Upper lobe of right lung (tissue), 1 donor: ENCODE measurements at regions not wholly inside any gene's neighbourhood (a gene's known extent, or its start where the extent isn't known, plus 50 kb on each side); places are given as distances from the start of the nearest gene placed in this dataset.
A peak's percentile ranks its signal among the peaks of the same experiment; 100 is the strongest.

Experiments
- ATAC-seq: fragments of 200-7000 bp; cut with Tn5 transposase; one replicate; pipeline ENCODE4 v1.9.1; 2020; ENCODE audit warnings: mild to moderate bottlenecking, moderate library complexity
- DNase-seq: peaks from one replicate; pipeline ENCODE4 v3.0.0-alpha.2; 2020
- H3K27ac ChIP-seq: fragments of 200-600 bp; one replicate; pipeline ENCODE4 v1.8.0; 2022
- H3K27me3 ChIP-seq: fragments of 200-600 bp; one replicate; pipeline ENCODE4 v1.8.0; 2022; ENCODE audit warnings: mild to moderate bottlenecking
- H3K36me3 ChIP-seq: fragments of 200-600 bp; one replicate; pipeline ENCODE4 v1.8.0; 2022
- H3K4me1 ChIP-seq: fragments of 200-600 bp; one replicate; pipeline ENCODE4 v1.8.0; 2022
- H3K4me3 ChIP-seq: fragments of 200-600 bp; one replicate; pipeline ENCODE4 v1.8.0; 2022; ENCODE audit warnings: mild to moderate bottlenecking
- H3K9me3 ChIP-seq: fragments of 200-600 bp; one replicate; pipeline ENCODE4 v1.8.0; 2022
- intact Hi-C: fragments of 100-400 bp; cut with DNase I; formaldehyde crosslinking; loops from one replicate; pipeline ENCODE4 v1.11.0; 2022
- TF ChIP-seq, protein P1 (sequence below): fragments of 200-600 bp; IDR thresholded peaks from one replicate; pipeline ENCODE4 v1.8.0; 2022; ENCODE audit warnings: antibody characterized with exemption
- donor health status: DM: no; HTN: yes; CAD: no; lungs with severe emphysema.

DNA sequence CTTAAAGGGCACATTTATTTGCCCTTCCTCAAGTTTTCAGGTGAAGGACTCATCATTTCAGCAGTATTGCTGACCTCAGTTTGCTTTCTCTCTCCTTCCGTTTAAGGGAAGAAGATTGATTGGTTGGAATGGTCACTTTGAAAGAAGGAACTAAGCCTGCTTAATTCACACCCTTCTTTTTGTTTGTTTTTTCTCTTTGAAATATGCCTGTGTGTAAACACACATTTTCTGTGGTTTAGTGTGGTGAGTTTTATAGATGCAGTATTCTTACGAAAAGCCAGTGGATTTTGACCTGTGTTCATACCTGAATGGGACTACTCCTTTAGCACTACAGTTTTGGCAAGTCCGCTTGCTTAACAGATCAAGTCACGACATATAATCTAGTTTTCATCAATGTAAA lies 548.8 kb upstream of the EPHA7 start:
- DNase-seq (no peak), ATAC-seq (no peak)
- no peaks in the 10 kb centered on the region for H3K4me1 ChIP-seq
- H3K27ac ChIP-seq = no peak overlapping the region
- no peaks in the 10 kb centered on the region for H3K36me3 ChIP-seq
- H3K4me3 ChIP-seq = no peak overlapping the region
- TF ChIP-seq, protein P1, sequence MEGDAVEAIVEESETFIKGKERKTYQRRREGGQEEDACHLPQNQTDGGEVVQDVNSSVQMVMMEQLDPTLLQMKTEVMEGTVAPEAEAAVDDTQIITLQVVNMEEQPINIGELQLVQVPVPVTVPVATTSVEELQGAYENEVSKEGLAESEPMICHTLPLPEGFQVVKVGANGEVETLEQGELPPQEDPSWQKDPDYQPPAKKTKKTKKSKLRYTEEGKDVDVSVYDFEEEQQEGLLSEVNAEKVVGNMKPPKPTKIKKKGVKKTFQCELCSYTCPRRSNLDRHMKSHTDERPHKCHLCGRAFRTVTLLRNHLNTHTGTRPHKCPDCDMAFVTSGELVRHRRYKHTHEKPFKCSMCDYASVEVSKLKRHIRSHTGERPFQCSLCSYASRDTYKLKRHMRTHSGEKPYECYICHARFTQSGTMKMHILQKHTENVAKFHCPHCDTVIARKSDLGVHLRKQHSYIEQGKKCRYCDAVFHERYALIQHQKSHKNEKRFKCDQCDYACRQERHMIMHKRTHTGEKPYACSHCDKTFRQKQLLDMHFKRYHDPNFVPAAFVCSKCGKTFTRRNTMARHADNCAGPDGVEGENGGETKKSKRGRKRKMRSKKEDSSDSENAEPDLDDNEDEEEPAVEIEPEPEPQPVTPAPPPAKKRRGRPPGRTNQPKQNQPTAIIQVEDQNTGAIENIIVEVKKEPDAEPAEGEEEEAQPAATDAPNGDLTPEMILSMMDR = no peak
- H3K9me3 ChIP-seq = no peaks in the 10 kb centered on the region
- no peaks in the 10 kb centered on the region for H3K27me3 ChIP-seq
- intact Hi-C loops = no loop called here

DNA sequence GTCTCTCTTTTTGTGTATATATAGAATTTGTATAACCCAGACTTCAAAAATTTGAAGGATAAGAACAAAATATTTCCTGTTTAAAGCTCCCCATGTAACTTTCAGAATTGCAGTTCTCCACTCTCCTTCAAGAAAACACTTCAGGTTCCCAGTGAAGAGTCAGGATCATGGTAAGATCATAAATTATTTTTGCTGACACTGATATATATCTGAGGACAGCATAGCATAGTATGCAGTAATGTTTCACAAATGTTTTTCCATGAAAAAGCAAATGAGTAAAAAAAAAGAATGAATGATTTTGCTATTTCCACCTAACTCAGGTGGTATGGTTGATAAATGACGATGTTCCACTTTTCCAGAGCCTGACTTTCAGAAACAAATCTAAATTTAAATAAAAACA lies 545.6 kb upstream of the EPHA7 start:
- no peaks in the 10 kb centered on the region for H3K4me1 ChIP-seq
- H3K9me3 ChIP-seq = no peaks in the 10 kb centered on the region
- no peak for ATAC-seq
- H3K4me3 ChIP-seq = no peak overlapping the region
- TF ChIP-seq, protein P1 = no peak
- H3K36me3 ChIP-seq = no peaks in the 10 kb centered on the region
- DNase-seq = no peak
- H3K27me3 ChIP-seq = no peaks in the 10 kb centered on the region
- intact Hi-C loops = no loop called here
- no peak overlapping the region for H3K27ac ChIP-seq

DNA sequence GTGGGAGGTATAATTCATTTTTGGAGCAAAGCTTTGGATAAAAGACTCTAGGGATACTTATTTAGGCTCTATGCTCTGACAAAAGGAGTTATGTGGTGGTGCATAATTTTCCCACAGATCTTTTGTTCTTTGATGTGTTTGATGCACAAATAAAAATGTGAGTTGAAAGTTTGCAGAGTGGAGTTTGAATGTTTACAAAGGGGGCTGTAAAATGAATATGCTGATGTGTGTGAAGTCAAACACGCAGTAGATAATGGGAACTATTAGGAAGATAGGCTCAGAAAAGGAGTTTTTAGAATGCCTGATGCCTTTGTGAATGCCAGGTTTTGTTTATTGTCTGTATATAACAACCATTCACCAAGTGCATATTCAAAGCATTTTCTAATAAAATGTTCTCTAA lies 545.0 kb upstream of the EPHA7 start:
- Histone ChIP-seq H3K4me3 (no peak overlapping the region), H3K9me3 (no peaks in the 10 kb centered on the region), H3K4me1 (no peaks in the 10 kb centered on the region), H3K27ac (no peak overlapping the region), H3K27me3 (no peaks in the 10 kb centered on the region), H3K36me3 (no peaks in the 10 kb centered on the region)
- DNase-seq = no peak
- intact Hi-C loops = no loop called here
- ATAC-seq = no peak
- TF ChIP-seq, protein P1 = no peak

DNA sequence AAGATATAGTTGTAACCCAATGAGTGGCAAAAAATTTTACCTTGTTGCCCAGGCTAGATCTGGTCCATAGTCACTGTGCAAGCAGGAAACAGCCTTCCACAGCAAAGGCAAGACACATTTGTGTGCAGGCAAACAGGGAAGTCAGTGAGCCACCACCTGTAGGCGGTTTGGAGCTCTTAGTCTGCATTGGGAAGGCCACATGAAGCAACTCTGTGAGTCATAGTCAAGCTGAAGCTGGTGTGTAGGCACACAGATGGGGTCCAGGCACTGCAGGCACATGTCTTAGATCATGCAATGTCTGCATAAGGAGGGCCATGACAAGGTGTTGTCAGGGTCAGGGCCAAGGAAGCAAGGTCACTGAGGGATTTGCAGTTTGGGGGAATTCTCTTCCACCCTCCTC lies 543.2 kb upstream of the EPHA7 start:
- no peaks in the 10 kb centered on the region for H3K4me1 ChIP-seq
- no peaks in the 10 kb centered on the region for H3K36me3 ChIP-seq
- no peaks in the 10 kb centered on the region for H3K27me3 ChIP-seq
- TF ChIP-seq, protein P1 = no peak
- intact Hi-C loops = no loop called here
- ATAC-seq = peak; percentile 31
- no peak for DNase-seq
- H3K4me3 ChIP-seq = no peak overlapping the region
- H3K27ac ChIP-seq = no peak overlapping the region
- no peaks in the 10 kb centered on the region for H3K9me3 ChIP-seq

DNA sequence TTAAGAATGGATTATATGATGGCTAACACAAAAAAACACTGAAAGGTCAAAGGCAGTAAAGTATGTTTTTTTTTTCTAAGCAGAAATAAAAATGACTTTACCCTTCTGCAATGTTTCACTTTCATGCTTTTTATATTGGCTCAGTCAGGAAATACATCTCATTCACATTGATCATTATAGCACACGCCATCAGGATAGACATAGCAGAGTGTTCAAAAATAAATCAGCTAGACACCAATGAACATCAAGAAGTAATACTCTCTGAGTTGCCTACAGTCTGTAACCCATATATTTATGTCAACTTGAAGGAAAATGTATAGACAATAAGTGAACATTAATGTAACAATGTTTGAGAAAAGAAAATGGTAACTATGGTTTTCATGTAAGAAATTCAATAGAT lies 535.2 kb upstream of the EPHA7 start:
- no peak overlapping the region for H3K4me3 ChIP-seq
- TF ChIP-seq, protein P1 = no peak
- DNase-seq (no peak), ATAC-seq (no peak)
- intact Hi-C loops = no loop called here
- H3K36me3 ChIP-seq = no peaks in the 10 kb centered on the region
- no peaks in the 10 kb centered on the region for H3K27me3 ChIP-seq
- no peak overlapping the region for H3K27ac ChIP-seq
- H3K4me1 ChIP-seq = no peaks in the 10 kb centered on the region
- no peaks in the 10 kb centered on the region for H3K9me3 ChIP-seq

DNA sequence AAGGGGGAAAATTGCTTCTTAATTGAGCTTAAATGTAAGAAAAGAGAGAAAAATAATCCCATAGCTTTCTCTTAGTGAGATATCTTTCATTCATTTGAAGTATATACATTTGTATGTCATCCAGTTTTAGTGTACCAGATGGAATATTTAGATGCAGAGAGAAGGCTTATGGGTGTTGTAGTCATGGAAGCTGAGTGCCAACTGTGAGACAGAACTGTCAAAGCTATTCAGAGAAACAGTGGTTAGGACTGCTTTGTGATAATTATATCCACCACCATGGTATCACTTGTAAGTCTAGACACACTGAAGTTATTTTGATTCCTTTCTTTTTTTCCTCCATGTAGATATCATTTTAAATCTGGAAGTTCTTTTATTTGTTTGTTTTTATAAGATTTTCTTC lies 524.3 kb upstream of the EPHA7 start:
- intact Hi-C loops = no loop called here
- no peak for ATAC-seq
- TF ChIP-seq, protein P1 = no peak

More for the DNA sequence above, 524.3 kb upstream of the EPHA7 start:
- Histone ChIP-seq H3K4me3 (no peak overlapping the region), H3K27ac (no peak overlapping the region), H3K36me3 (no peaks in the 10 kb centered on the region), H3K9me3 (no peaks in the 10 kb centered on the region), H3K27me3 (no peaks in the 10 kb centered on the region), H3K4me1 (no peaks in the 10 kb centered on the region)
- no peak for DNase-seq
